Stimulated activated CD8-positive, alpha-beta memory T cell treated with anti-CD3 and anti-CD28 coated beads, Interleukin-7, amount 100 ng/mL, for 48 hours (primary cell): ENCODE measurements at regions not wholly inside any gene's neighbourhood (a gene's known extent, or its start where the extent isn't known, plus 50 kb on each side); places are given as distances from the start of the nearest gene placed in this dataset.
"Not testable (repeated sequence)": the region's sequence is repeated elsewhere in the genome, so short reads cannot be mapped to it uniquely, and the experiment has no call there.

Experiments used
- DNase-seq, 2 donors: peaks; one replicate each; pipeline ENCODE4 v3.0.0-alpha.2; 2020; ENCODE audit warnings: low read depth in 1 of 2; ENCODE audit errors: extremely low read depth in 1 of 2

- no peak for DNase-seq
Measured at GRCh38 chr18:6569813-6570212, 155.1 kb upstream of the L3MBTL4 start.

DNA sequence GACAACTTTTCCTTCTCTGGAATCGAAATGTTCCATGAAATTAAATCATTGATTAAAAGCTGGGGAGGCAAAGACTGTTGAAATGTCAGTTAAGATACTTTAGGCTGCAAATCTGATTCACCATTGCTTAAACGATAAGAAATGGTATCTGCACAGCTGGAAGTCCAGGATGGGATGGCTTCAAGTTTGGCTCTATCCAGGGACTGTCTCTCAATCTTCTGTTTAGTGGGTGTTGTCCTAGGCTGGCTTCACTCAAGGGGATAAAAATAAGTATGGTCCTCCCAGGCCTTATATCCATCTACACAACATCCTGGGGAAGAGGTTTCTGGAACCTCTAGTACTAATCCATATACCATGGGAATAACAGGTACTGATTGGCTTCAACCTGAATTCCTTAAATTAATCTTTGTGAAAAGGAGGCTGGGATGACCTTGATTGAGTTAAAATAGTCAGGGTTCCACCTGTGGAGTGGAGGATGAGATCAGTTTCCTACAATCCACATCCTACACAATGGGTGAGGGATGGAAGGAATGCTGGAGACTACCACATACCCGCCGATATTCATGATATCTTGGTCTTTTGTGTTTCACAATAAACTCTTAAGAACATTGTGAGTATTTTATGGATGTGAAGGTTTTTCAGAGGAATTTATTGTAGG lies 156.0 kb upstream of the L3MBTL4 start:
- no peak for DNase-seq

GRCh38 chr18:6571239-6571602 lies 156.5 kb upstream of the L3MBTL4 start:
- no peak for DNase-seq

DNA sequence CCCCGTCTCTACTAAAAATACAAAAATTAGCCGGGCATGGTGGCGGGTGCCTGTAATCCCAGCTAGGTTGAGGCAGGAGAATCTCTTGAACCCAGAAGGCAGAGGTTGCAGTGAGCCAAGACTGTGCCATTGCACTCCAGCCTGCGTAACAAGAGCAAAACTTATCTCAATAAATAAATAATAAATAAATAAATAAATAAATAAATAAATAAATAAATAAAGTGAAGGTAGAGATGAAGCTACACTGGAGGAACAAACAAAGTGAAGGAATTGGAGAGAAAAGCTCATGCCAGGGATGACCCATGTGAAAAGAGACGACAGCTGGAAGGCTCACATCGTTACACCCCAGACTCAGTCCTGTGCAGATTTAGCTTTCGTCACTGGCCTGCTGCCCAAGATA lies 157.3 kb upstream of the ARHGAP28 start:
- DNase-seq = not testable (repeated sequence)

DNA sequence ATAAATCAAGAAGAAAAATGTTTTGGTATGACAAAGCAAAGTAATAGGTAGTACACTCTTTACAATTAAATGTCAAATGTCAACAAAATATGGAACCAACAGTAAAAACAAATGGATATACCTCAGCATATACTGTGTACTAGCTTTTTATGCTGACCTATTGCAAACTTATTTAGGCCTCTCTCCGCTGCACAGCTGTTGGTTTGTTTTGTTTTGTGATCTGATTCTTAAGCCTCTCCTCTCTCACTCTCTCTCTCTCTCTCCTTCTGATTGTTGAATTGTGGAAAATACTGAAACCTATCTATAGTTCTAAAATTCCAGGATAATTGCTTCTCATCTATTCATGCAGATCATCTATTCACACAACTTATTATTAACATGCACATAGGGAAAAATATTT lies 154.9 kb upstream of the ARHGAP28 start:
- no peak for DNase-seq

DNA sequence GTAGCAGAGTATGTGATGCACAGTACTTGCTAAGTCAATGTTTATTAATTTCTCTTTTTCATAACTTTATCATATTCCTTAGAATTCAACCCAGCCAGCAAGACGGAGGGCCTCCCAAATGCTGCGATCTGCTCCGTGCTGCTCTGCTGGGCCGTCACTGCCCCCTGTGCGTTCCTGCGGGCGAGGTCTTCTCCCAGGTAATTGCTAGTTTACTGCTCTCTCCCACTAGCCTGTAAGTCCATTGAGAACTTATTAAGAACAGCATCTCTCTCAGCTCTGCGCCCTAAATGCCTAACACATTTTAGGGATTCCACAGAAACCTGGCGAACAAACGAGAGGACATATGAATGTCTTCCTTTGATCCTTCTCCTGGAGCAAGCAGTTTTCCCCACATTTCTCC lies 153.6 kb upstream of the ARHGAP28 start:
- no peak for DNase-seq

- no peak for DNase-seq
Measured at GRCh38 chr18:6576718-6577375, 152.7 kb upstream of the ARHGAP28 start.

- DNase-seq = no peak
Measured at GRCh38 chr18:6578686-6579085, 150.8 kb upstream of the ARHGAP28 start.

- DNase-seq = no peak
Measured at GRCh38 chr18:6579486-6579885, 150.0 kb upstream of the ARHGAP28 start.

DNA sequence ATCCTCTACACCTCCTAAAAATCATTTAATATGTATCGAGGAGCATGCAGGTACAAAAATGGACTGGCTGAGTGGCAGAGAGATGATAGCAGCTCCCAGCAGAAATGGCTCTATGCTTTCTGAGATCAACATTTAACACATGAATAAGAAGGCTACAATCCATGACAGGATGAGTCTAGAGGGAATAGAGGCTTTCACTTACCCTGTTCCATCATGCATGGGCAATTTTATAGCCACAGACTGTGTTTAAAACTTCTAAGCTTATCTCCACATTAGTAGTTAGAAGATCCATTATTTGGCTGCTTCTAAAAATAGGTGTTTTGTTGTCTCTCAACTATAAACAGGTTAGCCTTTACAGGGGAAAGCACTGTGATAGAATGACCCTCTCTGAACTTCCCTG lies 149.1 kb upstream of the ARHGAP28 start:
- DNase-seq = no peak

- no peak for DNase-seq
Measured at GRCh38 chr18:6589923-6590322, 139.6 kb upstream of the ARHGAP28 start.

- no peak for DNase-seq
Measured at GRCh38 chr18:6590326-6590725, 139.2 kb upstream of the ARHGAP28 start.

DNA sequence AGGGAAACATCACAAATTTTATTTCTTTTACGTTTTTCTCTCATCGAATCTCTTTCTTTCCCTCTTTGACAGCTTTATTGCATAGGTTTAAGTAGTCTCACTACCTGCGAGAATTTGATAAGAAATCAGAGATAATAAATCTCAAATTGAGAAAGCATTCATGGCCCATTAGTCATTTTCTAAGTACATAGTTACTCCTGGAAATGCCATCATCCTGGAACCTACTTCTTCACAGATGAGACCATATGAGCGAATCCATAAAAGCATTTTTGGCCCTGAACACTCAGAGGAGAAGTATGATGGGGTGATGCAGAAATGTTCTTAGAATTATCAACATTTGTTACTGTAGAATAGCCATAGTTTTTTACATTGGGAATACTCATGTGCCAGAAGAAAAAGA lies 138.0 kb upstream of the ARHGAP28 start:
- no peak for DNase-seq

GRCh38 chr18:6592522-6592921 lies 137.0 kb upstream of the ARHGAP28 start:
- no peak for DNase-seq

DNA sequence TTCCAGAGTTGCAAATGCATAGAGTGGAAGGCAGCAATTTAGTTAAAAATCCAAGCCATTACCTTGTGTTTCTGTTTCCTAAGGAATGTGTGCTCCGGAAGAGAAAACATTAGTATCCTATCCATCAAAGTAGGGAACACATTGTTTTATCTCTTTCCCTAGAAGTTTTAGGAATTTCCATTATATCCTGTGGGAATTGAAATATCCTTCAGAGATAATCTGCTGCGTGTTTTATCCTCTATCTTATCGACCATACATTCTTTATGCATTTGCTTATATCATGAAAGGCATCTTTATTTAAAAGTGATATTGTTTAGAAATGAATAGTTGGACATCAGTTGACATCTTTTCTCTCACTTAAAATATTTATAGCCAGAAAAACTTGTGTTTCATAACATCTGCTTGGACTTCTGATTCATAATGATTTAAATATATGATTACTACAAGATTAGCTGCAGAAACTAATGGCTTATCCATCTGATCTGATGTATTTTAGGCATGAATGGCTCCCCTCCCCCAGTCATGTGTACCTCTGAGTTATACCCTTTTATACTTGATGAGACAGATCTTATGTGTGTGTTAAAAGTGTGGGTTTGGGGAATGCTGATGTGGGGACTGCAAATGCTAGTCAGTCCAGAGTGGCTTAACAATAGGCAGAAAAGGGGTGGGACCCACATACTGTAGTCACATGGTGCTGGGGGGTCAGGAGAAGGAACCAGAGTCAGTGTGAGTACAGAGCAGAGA lies 136.2 kb upstream of the ARHGAP28 start:
- no peak for DNase-seq

DNA sequence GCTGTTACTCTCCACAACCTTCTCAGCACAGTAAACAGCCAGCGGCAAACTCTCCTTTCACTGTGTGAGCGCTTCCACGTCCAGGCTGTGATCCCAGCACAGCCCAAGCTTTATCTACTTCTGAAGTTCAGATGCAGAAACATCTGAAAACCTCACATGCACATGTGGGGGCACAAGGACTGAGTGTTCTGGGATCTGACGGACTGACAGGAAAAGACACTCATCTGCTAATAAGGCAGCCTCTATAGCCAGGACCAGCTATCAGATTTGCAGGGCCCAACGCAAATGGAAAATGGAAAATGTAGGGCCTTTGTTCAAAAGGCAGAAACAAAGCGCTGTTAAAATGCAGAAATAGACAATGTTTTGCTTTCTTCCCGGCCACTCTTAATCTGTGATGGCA lies 133.8 kb upstream of the ARHGAP28 start:
- no peak for DNase-seq

DNA sequence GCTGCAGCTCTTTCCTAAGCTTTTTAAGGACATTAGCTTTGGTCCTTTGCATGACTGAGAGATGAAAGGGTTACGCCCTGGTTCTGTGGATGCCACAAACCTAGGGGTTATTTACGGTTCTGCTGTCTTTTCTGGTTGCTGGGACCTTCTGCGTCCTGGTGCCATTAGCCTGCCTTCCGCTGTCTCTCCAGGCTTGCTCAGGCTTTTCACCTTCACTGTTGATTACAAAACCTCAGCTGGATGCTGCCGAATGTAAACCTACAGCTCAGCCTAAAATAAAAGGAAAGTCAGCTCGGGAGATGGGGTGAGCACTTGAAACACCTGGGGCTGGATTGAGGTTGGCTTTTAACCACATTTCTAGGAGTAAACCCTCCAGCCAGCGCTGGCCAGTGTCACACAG lies 130.9 kb upstream of the ARHGAP28 start:
- DNase-seq = no peak

DNA sequence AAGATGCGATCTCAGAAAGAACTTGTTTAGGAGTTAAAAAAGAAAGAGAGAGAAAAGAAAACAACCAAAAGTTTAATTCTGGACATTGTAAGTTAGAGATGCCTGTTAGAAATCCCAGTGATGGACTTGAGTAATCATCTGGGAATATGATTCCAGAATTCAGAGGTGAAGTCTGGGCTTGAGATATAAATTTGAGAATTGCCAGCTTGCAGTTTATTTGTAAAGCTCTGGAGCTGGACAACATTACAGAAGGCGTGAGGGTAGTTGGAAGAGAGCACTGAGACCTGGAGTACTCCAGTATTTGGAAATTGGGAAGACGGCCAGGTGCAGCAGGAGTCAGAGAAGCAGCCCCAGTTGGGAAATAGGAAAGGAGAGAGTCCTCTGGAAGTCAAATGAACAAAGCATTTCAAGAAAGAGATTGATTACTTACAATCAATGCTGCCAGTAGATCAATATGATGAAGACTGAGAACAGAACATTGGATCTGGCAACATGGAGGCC lies 128.8 kb upstream of the ARHGAP28 start:
- no peak for DNase-seq

DNA sequence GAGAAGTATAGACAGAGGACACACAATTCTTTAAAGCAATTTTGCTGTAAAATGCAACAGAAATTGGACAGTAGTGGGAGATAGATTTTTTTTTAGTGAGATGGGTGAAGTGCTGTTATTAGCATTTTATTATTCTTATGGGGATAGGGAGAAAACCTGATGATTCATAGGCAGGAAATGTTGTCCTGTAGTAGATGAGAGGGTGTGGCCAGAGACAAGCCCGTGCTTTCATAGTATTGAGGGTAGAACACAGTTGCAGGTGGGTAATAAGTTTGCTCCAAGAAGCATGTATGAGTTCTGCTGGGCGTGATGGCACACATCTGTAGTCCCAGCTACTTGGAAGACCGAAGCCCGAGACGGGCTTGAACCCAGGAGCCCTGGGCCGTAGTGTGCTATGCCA lies 128.3 kb upstream of the ARHGAP28 start:
- DNase-seq = no peak

GRCh38 chr18:6602365-6602764 lies 127.2 kb upstream of the ARHGAP28 start:
- DNase-seq = no peak

GRCh38 chr18:6604573-6604941 lies 125.0 kb upstream of the ARHGAP28 start:
- no peak for DNase-seq
